SK-N-MC (cell line): ENCODE measurements at regions not wholly inside any gene's neighbourhood (a gene's known extent, or its start where the extent isn't known, plus 50 kb on each side); places are given as distances from the start of the nearest gene placed in this dataset.

ENCODE experiments used
- EZH2 ChIP-seq: fragments of 200-600 bp; sonication (generic); IDR thresholded peaks from one replicate; pipeline ENCODE4 v1.6.1; 2017; ENCODE audit warnings: antibody characterized with exemption
- POLR2AphosphoS5 ChIP-seq: IDR thresholded peaks from 2 replicates; pipeline ENCODE4 v1.6.1; 2012; ENCODE audit warnings: mild to moderate bottlenecking, low read depth, low read length, borderline replicate concordance

DNA sequence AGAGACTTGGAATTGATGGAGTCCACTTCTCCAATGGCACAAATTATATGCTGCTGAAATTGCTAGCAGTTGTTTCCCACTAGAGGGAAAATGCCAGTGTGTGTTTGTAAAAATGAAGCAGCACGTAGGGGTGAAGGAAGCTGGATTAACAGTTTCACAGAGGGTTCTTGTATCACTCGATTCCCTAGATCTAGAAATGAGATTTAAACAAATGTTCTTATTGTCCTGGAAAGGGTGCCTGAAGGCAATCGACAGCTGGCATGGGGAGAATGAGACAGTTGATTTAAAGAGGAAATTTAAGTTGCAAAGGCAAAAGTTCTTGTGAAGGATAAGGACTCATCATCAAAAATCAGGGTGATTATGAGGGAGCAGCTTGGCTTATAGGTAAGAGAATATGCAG, 234.8 kb upstream of the ARPP21 start:
- TF ChIP-seq EZH2 (no peak), POLR2AphosphoS5 (no peak)
